HG03108 (cell line): ENCODE measurements at regions not wholly inside any gene's neighbourhood (a gene's known extent, or its start where the extent isn't known, plus 50 kb on each side); places are given as distances from the start of the nearest gene placed in this dataset.
"Not testable (repeated sequence)": the region's sequence is repeated elsewhere in the genome, so short reads cannot be mapped to it uniquely, and the experiment has no call there.

Experiments
- ATAC-seq: cut with Tn5 transposase; IDR thresholded peaks from one replicate; pipeline ENCODE4 v1.9.1; 2021; ENCODE audit warnings: moderate library complexity; ENCODE audit not compliant: unreplicated experiment

DNA sequence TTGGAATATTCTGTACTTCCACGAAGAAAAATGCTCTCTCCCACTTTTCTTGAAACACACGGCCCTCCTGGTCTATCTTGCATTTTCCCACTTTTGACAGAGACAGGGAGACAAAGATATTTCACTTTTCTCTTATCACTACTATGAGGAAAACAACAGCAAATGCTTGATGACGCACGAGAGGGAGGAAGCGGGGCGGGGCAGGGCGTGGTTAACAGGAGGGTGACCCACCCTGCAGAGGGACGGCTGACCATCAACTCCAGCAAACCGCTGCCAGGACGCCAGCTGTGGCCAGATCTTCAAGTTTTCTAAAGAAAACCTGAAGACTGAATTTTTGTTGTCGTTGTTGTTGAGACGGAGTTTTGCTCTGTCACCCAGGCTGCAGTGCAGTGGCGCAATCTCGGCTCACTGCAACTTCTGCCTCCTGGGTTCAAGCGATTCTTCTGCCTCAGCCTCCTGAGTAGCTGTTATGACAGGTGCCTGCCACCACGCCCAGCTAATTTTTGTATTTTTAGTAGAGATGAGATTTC, 63.8 kb downstream of the NSUN5 start:
- ATAC-seq = not testable (repeated sequence)

DNA sequence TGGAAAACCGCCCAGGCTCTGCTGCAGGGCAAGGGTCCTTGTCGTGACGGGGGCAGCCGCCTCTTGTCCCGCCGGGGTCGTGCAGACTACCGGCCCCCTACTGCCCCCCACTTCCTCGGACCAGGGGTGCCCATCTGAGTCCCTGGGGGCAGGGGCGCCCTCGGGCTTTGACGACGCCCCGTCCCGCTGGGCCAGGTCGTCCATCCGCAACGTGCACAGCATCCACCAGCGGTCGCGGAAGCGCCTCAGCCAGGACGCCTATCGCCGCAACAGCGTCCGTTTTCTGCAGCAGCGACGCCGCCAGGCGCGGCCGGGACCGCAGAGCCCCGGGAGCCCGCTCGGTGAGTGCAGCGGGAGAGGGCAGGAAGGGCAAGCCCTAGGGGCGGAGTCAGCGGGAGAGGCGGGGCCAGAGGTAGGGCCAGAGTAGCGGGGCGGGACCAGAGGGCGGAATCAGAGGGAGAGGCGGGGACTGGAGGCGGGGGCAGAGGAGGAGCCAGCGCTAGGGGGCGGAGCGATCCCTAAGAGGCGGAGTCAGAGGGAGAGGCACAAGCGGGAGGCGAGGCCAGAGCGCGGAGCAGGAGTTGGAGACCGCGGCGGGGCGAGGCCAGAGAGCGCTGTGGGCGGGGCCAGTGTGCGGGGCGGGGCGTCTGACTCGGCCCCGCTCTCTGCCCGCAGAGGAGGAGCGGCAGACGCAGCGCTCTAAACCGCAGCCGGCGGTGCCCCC, 73.5 kb downstream of the NSUN5 start:
- ATAC-seq = peak; percentile 84

DNA sequence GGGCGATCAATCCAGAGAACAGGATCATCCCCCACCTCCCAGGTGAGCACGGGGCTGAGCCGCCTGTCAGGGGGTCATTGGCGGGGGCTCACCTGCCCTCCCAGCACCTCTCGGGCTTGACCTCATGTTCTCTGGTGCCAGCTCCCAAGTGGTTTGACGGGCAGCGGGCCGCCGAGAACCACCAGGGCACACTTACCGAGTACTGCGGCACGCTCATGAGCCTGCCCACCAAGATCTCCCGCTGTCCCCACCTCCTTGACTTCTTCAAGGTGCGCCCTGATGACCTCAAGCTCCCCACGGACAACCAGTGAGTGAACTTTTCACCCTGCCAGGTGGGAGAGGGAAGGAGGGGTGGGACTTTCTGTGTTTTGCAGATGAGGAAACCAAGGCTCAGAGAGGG, 82.9 kb downstream of the NSUN5 start:
- not testable (repeated sequence) for ATAC-seq

DNA sequence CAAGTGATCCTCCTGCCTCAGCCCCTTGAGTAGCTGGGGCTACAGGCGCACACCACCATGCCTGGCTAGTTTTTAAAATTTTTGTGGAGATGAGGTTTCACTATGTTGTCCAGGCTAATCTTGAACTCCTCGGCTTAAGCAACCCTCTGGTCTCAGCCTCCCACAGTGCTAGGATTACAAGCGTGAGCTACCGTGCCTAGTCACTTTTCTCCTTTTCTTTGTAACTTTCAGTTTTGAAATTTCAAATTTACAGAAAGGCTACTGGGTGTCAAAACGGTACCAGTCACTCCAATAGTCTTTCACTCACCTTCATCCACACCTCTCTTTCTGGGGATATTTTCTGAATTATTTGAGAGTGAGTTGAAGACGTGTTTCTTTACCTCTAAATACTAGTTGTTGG, 86.9 kb downstream of the NSUN5 start:
- not testable (repeated sequence) for ATAC-seq

DNA sequence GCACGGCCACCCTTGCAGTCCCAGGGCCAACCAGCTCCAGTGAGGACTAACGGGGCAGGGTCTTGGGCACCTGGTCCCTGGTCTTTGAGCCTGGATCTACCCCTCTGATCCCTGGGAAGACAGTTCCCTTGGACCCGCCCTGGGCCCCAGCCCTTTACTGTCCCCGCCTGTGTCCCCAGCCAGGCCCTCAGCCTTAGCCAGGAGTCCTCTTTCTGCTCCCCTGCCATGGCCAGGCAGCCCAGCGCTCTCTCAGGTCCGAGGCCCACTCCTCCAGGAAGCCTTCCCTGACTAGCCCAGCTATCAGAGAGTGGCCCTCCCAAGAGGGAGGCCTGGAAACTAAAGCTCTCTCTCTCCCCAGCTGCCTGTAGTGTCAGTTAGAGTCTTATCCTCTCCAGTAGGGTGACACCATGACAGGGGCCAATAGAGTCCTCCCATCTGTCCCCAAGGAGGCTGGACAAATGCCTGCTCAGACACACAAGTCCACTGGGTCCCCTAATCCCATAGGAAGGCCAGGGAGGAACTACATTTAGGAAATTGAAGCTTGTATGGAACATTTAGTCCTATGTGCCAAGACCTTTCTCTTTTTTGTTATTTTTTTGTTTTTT, 87.8 kb downstream of the NSUN5 start:
- ATAC-seq = peak; percentile 29

DNA sequence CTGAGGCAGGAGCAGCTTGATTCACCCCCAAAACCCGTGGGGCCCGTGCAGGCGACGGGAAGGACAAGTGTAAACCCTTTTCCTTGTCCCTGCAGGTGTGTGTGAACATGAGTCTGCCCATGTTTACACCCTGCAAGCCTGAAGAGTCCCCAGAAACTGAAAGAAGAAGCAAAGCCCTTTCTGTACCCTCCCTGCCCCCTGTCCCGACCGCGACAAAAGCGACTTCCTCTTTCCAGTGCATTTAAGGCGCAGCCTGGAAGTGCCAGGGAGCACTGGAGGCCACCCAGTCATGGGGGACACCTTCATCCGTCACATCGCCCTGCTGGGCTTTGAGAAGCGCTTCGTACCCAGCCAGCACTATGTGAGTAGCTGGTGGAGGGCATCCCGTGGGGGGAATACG, 88.3 kb downstream of the NSUN5 start:
- ATAC-seq = peak; percentile 84

DNA sequence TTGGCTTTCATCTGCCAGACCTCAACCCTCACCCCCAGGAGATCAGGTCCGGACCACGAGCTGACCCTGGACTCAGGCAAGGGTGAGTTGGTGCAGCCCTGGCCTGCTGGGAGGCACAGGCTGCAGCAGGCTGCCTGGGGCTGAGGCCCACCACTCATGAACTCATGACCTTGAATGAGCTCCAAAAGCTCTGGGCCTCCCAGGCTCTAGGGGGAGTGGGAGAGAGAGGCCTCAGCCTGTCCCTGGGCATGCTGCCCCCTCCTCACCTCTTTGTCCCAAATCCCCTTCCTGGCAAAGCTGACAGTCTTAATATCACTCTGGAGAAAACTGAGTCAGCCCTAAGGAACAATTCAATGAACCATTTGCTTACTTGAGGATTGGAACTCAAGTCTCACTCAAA, 89.8 kb downstream of the NSUN5 start:
- ATAC-seq = not testable (repeated sequence)

DNA sequence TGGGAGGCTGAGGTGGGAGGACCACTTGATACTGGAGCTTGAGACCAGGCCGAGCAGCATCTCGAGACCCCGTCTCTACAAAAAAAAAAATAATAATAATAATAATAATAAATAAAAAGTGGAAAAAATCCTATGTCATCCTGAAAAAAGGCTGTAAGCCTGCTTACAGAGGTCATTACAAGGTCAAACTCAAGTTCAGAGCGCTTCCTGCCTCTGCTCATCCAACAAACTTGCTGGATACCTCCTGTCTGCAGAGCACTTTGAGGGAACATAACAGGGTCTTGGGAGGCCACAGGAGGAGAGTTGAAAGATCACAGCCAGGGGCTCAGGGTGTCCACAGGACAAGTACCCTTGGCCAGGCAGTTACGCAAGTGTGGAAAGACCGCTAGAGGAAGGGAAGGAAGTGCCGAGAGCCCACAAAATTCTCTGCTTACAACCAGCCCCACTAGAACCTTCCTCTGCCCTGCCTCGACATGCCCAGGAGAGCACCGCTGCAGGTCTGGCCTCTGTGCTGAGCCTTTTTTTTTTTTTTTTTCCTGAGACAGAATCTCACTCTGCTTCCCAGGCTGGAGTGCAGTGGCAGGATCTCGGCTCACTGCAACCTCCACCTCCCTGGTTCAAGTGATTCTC, 92.5 kb downstream of the NSUN5 start:
- ATAC-seq = not testable (repeated sequence)

DNA sequence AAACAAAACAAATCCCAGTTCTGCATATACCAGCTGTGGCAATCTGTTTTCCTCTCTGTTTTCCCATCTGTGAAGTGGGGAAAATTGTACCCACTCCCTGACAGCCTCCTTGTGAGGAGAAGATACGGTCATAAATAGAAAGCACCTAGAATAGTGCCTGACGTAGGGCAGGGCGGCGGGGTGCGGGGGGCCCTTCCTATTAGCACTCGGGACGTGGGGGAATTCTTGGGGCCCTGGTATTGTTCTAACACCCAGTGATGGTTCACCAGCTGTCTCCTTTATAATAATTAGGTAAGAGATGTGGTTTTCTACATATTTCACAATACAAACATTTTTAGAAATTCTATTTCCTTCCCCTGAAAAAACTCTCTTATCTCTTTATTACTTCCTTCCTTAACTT, 93.4 kb downstream of the NSUN5 start:
- ATAC-seq = not testable (repeated sequence)

DNA sequence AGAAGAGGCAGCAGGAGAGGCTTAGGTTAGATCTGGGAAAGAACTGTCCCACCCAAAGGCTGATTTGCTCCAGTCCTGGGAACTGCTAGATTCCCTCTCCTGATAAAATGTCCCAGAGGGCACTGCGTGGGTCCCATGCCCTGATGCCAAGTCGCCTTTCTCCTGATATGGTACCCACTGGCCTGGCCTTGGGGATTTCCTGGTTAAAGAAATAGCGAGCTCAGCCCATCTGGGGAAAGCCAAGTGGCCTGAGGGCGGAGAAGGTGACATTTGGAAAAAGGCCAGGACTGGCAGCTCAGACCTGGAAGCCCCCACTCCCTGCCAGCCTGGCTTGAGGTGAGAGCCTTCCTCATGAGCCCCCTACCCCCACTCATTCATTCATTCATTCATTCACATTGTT, 94.2 kb downstream of the NSUN5 start:
- not testable (repeated sequence) for ATAC-seq

DNA sequence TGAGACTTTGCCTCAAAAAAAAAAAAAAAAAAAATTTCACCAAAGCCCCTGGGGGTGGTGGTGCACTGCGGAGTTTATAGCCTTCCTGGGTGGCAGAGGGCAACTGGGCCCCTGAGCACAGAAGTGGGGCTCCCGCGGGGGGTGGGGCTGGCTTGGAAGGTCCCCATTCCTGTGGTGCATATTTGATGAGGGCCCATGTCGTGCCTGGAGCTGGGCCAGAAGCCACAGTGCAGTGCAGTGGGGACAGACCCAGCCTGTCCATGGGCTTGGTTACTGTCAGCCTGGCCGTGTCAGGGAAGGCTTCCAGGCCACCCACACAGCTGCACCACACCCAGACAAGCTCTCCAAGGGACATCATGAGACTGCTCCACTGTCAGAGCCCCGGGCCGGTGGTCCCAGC, 95.5 kb downstream of the NSUN5 start:
- ATAC-seq = peak; percentile 36

DNA sequence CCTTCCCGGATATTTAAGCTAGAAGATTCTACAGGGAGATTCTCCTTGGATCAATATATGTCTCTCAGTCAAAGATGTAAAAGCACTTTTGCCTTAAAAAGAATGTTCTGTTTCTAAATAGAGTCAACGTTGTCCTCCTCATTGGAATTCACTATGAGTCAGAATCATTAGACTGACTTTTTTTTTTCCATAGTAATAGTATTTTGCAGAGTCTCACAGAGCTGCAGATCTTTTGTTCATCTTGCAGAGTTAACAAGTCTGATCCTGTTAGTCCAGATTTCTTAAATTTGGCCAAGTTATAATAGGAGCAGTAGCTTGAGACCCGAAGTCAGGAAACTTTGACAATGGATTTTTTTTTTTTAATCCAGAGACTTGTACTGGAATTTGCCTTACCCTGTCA, 103.0 kb downstream of the NSUN5 start:
- ATAC-seq = not testable (repeated sequence)

DNA sequence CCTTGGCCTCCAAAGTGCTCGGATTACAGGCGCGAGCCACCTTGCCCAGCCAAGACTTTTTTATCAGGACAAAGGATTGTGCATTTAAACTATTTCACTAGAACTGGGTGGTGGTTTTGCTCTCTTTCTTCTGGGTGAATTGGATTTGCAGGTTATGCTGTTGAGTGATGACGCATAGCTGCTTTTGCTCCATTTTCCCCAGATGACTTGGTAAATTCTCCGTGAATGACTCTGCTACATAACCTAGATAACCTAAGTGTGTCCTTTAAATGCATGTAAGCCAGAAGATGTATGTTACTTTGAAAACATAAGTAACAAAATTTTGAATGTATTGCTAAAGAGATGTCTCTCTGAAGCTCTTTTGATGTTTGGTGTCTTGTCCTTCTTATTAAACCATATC, 103.7 kb downstream of the NSUN5 start:
- ATAC-seq = not testable (repeated sequence)

DNA sequence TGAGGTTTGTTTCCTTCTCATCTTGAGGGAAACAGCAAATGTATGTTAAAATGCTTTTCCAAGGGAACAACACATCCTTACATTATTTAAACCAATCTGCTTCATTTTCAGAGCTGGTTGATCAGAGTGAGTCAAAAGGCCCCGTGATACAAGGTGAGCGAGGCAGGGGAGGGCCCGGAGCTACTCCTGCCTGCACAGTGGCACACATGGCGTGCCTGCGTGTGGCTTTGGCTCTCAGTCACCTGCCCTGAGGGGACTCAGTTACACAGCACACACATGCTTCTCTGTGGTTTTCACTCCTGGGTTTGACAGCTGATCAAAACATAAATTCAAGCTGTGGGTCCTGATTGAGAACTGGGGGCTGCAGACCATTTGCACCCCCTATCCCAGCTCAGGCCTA, 105.3 kb downstream of the NSUN5 start:
- ATAC-seq = not testable (repeated sequence)

DNA sequence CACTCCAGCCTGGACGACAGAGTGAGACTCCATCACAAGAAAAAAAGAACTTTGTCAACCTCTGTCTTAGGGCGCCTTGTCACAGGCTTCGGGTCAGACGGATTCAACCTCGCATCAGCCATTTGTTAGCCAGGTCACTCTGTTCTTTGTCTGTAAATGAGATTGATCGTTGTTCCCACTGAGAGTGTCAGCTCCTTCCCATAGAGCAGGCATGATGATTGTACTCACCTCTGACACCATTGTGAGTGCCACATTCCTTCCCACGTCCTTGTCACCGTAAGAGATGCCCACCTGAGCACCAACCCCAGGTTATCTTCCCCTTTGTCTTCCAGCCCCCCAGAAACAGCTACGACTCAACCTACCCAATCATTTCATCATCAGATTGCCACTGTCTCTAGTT, 107.4 kb downstream of the NSUN5 start:
- ATAC-seq = not testable (repeated sequence)

DNA sequence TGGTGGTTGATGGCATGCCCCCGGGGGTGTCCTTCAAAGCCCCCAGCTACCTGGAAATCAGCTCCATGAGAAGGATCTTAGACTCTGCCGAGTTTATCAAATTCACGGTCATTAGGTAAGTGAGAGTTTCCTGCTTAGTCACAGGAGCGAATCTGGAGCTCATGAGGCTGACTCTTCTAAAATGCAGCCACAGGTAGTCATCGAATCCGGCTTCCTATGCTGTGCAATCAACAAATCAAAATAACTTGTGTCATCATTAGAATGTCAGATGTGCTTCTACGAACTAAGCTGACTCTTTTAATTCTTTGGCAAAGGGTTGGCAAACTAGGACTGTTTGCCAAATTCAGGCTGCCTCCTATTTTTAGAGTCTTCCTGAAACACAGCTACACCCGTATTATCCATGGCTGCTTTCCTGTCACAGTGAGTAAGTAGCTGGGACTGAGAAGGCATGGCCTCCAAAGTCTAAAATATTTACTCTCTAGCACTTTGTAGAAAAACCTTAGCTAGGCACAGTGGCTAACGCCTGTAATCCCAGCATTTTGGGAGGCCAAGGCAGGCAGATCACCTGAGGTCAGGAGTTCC, 108.0 kb downstream of the NSUN5 start:
- not testable (repeated sequence) for ATAC-seq

DNA sequence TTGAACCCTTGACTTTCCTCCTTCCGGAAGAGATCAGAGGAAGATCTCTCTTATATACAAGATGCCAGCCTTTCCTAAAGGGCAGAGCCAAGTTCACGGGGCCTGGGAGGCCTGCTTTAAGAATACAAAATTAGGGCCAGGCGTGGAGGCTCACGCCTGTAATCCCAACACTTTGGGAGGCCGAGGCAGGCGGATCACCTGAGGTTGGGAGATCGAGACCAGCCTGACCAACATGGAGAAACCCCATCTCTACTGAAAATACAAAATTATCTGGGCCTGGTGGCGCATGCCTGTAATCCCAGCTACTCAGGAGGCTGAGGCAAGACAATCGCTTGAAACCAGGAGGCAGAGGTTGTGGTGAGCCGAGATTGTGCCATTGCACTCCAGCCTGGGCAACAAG, 108.2 kb upstream of the SPDYE9 start:
- ATAC-seq = not testable (repeated sequence)

DNA sequence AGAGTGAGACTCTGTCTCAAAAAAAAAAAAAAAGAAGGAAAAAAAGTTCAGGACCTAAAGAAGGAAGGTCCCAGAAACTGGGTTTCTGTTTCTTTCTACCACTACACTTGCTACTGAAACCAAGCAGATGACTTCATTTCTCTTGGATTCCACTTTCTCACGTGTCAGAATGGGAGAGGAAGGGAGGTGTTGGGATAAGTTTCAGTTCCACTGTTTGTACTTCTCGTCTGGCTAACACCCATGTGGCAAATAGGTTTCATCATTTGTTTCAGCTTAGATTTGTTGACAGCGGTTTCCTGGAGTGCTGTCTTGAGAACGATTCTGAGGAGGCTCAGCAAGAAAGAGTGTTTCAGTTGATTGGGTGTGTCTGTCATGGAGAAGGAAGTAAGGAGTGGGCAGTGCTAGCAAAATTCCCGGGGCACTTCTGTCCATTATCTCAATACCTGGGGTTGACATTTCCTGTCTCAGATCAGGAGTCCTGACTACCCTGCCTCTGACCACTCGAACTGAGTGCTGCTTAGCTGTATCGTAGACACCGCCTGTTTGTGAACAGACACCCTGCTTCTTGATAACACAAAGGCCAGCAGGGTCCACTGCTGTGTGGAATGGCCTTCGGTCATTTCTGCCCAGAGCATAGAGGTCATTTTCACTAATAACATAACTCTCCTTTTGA, 104.8 kb upstream of the SPDYE9 start:
- not testable (repeated sequence) for ATAC-seq

DNA sequence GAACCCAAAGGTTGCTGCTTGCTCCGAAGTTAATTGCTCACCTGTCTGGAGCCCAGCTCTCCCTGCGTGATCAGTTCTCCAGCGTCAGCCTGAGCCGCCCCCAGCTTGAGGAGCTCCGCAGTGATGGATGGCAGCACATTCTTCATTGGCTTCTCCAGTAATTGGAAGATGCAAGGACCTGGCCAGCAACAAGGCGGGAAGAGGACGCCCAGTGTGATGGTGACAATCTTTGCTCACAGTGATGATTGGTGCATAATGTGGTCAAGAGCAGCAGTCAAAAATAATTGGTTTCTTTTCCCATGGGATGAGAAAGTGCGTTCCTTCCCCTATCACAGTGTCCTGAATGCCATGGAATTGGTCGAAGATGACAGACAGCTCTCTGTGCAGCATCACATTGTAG, 102.4 kb upstream of the SPDYE9 start:
- ATAC-seq = not testable (repeated sequence)

DNA sequence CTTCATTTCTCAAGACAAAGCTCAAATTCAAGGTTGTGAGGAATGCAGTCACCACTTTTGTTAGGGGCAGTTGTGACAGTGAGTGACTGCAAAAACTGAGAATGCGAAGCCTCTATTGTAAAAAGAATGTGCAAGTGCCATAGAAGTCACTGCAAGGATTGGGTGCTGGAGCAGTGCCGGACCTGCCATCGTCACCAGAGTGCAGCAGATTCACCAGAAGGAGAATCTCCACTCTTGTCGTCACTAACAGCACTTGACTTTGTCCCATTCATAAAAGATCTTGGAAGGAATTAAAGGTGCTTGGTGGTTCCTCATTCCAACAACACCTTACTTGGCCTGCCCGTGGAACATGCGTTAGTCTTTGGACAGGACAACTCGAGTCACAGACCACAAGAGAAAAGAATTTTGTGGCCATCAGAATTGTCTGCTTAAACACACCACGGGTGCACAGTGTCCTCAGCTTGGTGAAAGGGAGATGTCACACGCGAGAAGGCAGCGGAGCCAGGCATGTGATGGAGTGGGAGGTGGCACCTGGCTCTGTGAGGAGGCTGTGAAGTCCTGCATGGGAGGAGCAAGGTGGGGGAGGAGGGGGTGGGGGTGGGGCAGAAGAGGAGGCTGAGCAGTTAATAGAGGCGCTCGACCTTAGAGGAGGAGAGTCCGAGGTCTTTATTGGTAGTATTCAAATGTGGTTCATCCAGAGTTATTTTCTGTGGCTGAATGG, 100.9 kb upstream of the SPDYE9 start:
- not testable (repeated sequence) for ATAC-seq
